HepG2 (cell line): ENCODE measurements at regions not wholly inside any gene's neighbourhood (a gene's known extent, or its start where the extent isn't known, plus 50 kb on each side); places are given as distances from the start of the nearest gene placed in this dataset.

Source experiments
- CBX1 ChIP-seq: IDR thresholded peaks from one replicate; pipeline ENCODE4 v1.6.1; 2016; ENCODE audit warnings: antibody characterized with exemption, low read depth
- DNMT3B ChIP-seq: conservative IDR thresholded peaks from 2 replicates; pipeline ENCODE4 v1.6.1; 2016; ENCODE audit warnings: missing biosample characterization, control low read depth
- KDM3A ChIP-seq: IDR thresholded peaks from 2 replicates; pipeline ENCODE4 v1.6.1; 2018; ENCODE audit warnings: low read depth, missing compliant biosample characterization
- PPARG ChIP-seq: conservative IDR thresholded peaks from 2 replicates; pipeline ENCODE4 v1.6.1; 2016; ENCODE audit warnings: missing biosample characterization, missing genetic modification reagents
- SMARCE1 ChIP-seq: fragments of 450-650 bp; IDR thresholded peaks from 2 replicates; pipeline ENCODE4 v1.6.1; 2017; ENCODE audit warnings: borderline replicate concordance
- SOX6 ChIP-seq, 2 experiments: fragments of 450-650 bp in 1 of 2; sonication (generic) in 1 of 2; formaldehyde crosslinking in 1 of 2; IDR thresholded peaks; 2 replicates each; pipeline versions ENCODE4 v1.4.0 to v1.6.1; 2017 to 2020; ENCODE audit warnings: antibody characterized with exemption in 1 of 2, mild to moderate bottlenecking in 1 of 2, missing genetic modification reagents in 1 of 2
- TCF7 ChIP-seq: sonication (generic); IDR thresholded peaks from 2 replicates; pipeline ENCODE4 v1.6.1; 2016; ENCODE audit warnings: antibody characterized with exemption, low read depth
- ZNF235 ChIP-seq: sonication (generic); formaldehyde crosslinking; IDR thresholded peaks from 2 replicates; pipeline ENCODE4 v1.8.1; 2023; ENCODE audit warnings: mild to moderate bottlenecking, missing genetic modification reagents, borderline replicate concordance
- ZNF274 ChIP-seq: sonication (generic); formaldehyde crosslinking; IDR thresholded peaks from 2 replicates; pipeline ENCODE4 v1.5.1; 2020; ENCODE audit warnings: mild to moderate bottlenecking, missing genetic modification reagents
- ZNF326 ChIP-seq: sonication (generic); formaldehyde crosslinking; IDR thresholded peaks from 2 replicates; pipeline ENCODE4 v1.4.0; 2020; ENCODE audit warnings: missing genetic modification reagents, borderline replicate concordance
- ZNF446 ChIP-seq: sonication (generic); formaldehyde crosslinking; IDR thresholded peaks from 2 replicates; pipeline ENCODE4 v1.5.0; 2020; ENCODE audit warnings: mild to moderate bottlenecking, missing genetic modification reagents
- ZNF569 ChIP-seq: sonication (generic); formaldehyde crosslinking; IDR thresholded peaks from 2 replicates; pipeline ENCODE4 v1.5.0; 2020; ENCODE audit warnings: mild to moderate bottlenecking, missing genetic modification reagents, moderate library complexity, borderline replicate concordance
- ZNF616 ChIP-seq: sonication (generic); formaldehyde crosslinking; IDR thresholded peaks from 2 replicates; pipeline ENCODE4 v1.5.0; 2020; ENCODE audit warnings: low read depth, mild to moderate bottlenecking, missing genetic modification reagents
- ZNF839 ChIP-seq: sonication (generic); formaldehyde crosslinking; IDR thresholded peaks from 2 replicates; pipeline ENCODE4 v1.4.0; 2020; ENCODE audit warnings: missing genetic modification reagents, mild to moderate bottlenecking, borderline replicate concordance
- TF ChIP-seq, protein P1 (sequence below): sonication (generic); formaldehyde crosslinking; IDR thresholded peaks from 2 replicates; pipeline ENCODE4 v1.4.0; 2020; ENCODE audit warnings: missing genetic modification reagents, borderline replicate concordance
- TF ChIP-seq, protein P2 (sequence below): IDR thresholded peaks from 2 replicates; pipeline ENCODE4 v1.6.1; 2016
- TF ChIP-seq, protein P3 (sequence below): sonication (generic); formaldehyde crosslinking; IDR thresholded peaks from 2 replicates; pipeline ENCODE4 v1.4.0; 2020; ENCODE audit warnings: missing genetic modification reagents
- TF ChIP-seq, protein P4 (sequence below), 2 experiments: fragments of 450-650 bp in 1 of 2; sonication (generic) in 1 of 2; formaldehyde crosslinking; IDR thresholded peaks; 2 replicates each; pipeline versions ENCODE4 v1.5.0 to v1.8.0; 2020 to 2022; ENCODE audit warnings: mild to moderate bottlenecking in 1 of 2, missing genetic modification reagents in 1 of 2

DNA sequence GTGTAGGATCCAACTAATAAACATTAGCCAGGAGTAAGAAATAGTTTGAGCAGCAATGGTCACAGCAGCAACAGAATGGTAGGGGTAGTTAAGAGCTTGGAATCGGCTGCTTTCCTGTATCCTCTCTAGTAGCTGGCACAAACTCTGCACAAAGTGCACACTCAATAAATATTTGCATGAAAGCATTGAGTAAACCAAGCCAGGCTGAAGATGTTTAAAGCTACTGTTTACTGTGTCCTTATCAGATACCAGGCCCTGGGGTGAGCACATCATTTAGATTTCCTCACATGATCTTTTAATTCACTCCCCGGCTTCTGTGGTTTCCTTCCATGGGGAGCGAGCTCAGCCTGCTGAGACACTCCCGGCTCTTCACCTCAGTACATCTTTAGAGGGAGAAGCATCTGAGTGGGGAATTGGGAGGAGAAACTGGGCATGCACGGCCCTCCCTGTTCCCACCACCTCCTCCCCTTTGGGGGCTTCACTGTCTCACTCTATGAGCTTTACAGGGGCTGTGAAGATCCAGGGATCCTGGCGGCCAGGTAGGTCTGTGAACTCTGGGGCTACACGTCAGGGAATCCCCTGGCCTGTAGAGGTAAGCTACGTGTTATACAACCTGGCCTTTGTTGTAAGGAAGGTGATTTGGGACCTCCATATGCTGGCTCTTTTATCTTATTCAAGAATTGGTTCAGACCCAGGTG lies 107.2 kb upstream of the VASH1 start (continued):
- TF ChIP-seq, protein P1, sequence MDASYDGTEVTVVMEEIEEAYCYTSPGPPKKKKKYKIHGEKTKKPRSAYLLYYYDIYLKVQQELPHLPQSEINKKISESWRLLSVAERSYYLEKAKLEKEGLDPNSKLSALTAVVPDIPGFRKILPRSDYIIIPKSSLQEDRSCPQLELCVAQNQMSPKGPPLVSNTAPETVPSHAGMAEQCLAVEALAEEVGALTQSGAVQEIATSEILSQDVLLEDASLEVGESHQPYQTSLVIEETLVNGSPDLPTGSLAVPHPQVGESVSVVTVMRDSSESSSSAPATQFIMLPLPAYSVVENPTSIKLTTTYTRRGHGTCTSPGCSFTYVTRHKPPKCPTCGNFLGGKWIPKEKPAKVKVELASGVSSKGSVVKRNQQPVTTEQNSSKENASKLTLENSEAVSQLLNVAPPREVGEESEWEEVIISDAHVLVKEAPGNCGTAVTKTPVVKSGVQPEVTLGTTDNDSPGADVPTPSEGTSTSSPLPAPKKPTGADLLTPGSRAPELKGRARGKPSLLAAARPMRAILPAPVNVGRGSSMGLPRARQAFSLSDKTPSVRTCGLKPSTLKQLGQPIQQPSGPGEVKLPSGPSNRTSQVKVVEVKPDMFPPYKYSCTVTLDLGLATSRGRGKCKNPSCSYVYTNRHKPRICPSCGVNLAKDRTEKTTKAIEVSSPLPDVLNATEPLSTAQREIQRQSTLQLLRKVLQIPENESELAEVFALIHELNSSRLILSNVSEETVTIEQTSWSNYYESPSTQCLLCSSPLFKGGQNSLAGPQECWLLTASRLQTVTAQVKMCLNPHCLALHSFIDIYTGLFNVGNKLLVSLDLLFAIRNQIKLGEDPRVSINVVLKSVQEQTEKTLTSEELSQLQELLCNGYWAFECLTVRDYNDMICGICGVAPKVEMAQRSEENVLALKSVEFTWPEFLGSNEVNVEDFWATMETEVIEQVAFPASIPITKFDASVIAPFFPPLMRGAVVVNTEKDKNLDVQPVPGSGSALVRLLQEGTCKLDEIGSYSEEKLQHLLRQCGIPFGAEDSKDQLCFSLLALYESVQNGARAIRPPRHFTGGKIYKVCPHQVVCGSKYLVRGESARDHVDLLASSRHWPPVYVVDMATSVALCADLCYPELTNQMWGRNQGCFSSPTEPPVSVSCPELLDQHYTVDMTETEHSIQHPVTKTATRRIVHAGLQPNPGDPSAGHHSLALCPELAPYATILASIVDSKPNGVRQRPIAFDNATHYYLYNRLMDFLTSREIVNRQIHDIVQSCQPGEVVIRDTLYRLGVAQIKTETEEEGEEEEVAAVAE (CRISPR knock-in tag), result no peak
- TF ChIP-seq PPARG (CRISPR knock-in tag), result peak; percentile 89
- peak; percentile 7; the same call in 1 of the 2 replicates for TF ChIP-seq TCF7
- TF ChIP-seq ZNF616 (CRISPR knock-in tag), result no peak
- TF ChIP-seq ZNF839 (CRISPR knock-in tag), result no peak
- no peak for TF ChIP-seq ZNF446 (CRISPR knock-in tag)
- TF ChIP-seq SOX6 (IDR thresholded peaks at IDR 0.05), result no peak
- peak; percentile 59 for TF ChIP-seq SOX6 (CRISPR knock-in tag; IDR thresholded peaks at IDR 0.05)
- TF ChIP-seq ZNF569 (CRISPR knock-in tag), result no peak
- TF ChIP-seq, protein P2, sequence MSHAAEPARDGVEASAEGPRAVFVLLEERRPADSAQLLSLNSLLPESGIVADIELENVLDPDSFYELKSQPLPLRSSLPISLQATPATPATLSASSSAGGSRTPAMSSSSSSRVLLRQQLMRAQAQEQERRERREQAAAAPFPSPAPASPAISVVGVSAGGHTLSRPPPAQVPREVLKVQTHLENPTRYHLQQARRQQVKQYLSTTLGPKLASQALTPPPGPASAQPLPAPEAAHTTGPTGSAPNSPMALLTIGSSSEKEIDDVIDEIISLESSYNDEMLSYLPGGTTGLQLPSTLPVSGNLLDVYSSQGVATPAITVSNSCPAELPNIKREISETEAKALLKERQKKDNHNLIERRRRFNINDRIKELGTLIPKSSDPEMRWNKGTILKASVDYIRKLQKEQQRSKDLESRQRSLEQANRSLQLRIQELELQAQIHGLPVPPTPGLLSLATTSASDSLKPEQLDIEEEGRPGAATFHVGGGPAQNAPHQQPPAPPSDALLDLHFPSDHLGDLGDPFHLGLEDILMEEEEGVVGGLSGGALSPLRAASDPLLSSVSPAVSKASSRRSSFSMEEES, result 0 out of 2 replicates have a peak, but pooled peaks have one; percentile 26
- no peak for TF ChIP-seq DNMT3B
- TF ChIP-seq, protein P3, sequence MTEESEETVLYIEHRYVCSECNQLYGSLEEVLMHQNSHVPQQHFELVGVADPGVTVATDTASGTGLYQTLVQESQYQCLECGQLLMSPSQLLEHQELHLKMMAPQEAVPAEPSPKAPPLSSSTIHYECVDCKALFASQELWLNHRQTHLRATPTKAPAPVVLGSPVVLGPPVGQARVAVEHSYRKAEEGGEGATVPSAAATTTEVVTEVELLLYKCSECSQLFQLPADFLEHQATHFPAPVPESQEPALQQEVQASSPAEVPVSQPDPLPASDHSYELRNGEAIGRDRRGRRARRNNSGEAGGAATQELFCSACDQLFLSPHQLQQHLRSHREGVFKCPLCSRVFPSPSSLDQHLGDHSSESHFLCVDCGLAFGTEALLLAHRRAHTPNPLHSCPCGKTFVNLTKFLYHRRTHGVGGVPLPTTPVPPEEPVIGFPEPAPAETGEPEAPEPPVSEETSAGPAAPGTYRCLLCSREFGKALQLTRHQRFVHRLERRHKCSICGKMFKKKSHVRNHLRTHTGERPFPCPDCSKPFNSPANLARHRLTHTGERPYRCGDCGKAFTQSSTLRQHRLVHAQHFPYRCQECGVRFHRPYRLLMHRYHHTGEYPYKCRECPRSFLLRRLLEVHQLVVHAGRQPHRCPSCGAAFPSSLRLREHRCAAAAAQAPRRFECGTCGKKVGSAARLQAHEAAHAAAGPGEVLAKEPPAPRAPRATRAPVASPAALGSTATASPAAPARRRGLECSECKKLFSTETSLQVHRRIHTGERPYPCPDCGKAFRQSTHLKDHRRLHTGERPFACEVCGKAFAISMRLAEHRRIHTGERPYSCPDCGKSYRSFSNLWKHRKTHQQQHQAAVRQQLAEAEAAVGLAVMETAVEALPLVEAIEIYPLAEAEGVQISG (CRISPR knock-in tag), result no peak
- TF ChIP-seq, protein P4, sequence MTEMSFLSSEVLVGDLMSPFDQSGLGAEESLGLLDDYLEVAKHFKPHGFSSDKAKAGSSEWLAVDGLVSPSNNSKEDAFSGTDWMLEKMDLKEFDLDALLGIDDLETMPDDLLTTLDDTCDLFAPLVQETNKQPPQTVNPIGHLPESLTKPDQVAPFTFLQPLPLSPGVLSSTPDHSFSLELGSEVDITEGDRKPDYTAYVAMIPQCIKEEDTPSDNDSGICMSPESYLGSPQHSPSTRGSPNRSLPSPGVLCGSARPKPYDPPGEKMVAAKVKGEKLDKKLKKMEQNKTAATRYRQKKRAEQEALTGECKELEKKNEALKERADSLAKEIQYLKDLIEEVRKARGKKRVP (CRISPR knock-in tag; IDR thresholded peaks at IDR 0.05), result no peak
- no peak for TF ChIP-seq KDM3A (CRISPR knock-in tag)
- TF ChIP-seq CBX1, result no peak
- no peak for TF ChIP-seq SMARCE1
- TF ChIP-seq ZNF235 (CRISPR knock-in tag), result no peak
- no peak for TF ChIP-seq ZNF326 (CRISPR knock-in tag)
- no peak for TF ChIP-seq ZNF274
